ENCODE measurements at regions not wholly inside any gene's neighbourhood (a gene's known extent, or its start where the extent isn't known, plus 50 kb on each side); places are given as distances from the start of the nearest gene placed in this dataset.

DNA sequence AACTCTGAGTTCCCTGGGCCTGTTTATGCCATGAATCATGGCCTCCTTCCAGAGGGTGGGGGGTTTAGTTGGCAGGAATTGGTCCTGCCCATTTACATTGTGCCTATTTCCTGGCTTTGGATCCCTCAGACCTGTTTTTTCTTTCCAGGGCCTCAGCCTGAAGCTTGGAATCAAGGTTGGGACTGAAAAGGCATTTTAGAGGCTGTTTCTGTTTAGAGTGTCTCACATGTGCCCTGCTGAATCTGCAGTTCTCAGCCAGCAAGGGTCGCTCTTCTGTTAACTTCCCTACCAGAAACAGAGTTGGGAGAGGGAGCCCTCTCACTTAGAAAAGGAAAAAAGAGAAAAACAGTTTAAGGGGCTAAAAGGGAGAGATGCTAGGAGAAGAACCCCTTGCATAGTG, 191.1 kb downstream of the PTPRC start:
- intact Hi-C loops (cut with DNase I), result no loop called here

DNA sequence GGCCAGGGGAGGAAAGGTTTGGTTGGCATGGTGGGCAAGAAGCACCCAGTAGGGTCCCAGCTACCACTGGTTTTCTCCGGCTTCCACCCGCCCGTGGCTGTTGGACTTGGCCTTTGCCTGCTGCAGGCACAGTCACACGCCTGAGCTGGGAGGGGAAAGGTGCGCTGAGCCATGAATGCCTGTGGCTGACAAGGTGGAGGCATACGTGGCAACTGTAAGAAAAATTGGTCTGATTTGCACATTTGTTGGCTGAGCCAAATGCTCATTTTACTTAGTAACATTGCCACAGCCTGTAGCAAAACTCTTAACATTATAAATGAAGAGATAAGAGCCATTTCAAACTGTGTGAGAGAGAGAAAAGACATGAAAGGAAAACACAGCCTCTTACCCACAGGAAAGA, 191.6 kb downstream of the PTPRC start:
- H3K9me3 ChIP-seq, result no peaks in the 10 kb centered on the region
- WGBS, 2 donors, result 71 to 78% methylated on average over 6 of the region's 6 CpGs
- DNase-seq, result no peak
- H3K27ac ChIP-seq, result no peak overlapping the region
- no peaks in the 10 kb centered on the region for H3K27me3 ChIP-seq
- TF ChIP-seq CTCF (IDR thresholded peaks at IDR 0.05) (no peak), POLR2A (IDR thresholded peaks at IDR 0.05) (no peak)
- intact Hi-C loops (cut with DNase I), result no loop called here
- no peak overlapping the region for H3K4me3 ChIP-seq
- no peak for ATAC-seq
- H3K4me1 ChIP-seq, result no peaks in the 10 kb centered on the region
- no peaks in the 10 kb centered on the region for H3K36me3 ChIP-seq (replicated peaks in 1 of 2; ENCODE audit: insufficient read depth in 1 of 2, low read depth in 2 of 2)

More for the DNA sequence above, 191.1 kb downstream of the PTPRC start:
- no peaks in the 10 kb centered on the region for H3K4me1 ChIP-seq
- no peaks in the 10 kb centered on the region for H3K36me3 ChIP-seq (replicated peaks in 1 of 2; ENCODE audit: insufficient read depth in 1 of 2, low read depth in 2 of 2)
- no peak for DNase-seq
- no peaks in the 10 kb centered on the region for H3K9me3 ChIP-seq
- ATAC-seq, result no peak
- H3K4me3 ChIP-seq, result no peak overlapping the region
- H3K27ac ChIP-seq, result no peak overlapping the region
- no peaks in the 10 kb centered on the region for H3K27me3 ChIP-seq
- 60 to 85% methylated on average over 1 of the region's 1 CpG for WGBS, 2 donors
- no peak for TF ChIP-seq POLR2A (IDR thresholded peaks at IDR 0.05)
- TF ChIP-seq CTCF (IDR thresholded peaks at IDR 0.05), result no peak

GRCh38 chr1:198833706-198834503, 195.1 kb downstream of the PTPRC start:
- Histone ChIP-seq H3K27me3 (no peaks in the 10 kb centered on the region), H3K4me1 (no peaks in the 10 kb centered on the region), H3K4me3 (no peak overlapping the region), H3K9me3 (no peaks in the 10 kb centered on the region), H3K36me3 (replicated peaks in 1 of 2; ENCODE audit: insufficient read depth in 1 of 2, low read depth in 2 of 2) (no peaks in the 10 kb centered on the region), H3K27ac (no peak overlapping the region)
- ATAC-seq (no peak), DNase-seq (no peak)
- intact Hi-C loops (cut with DNase I), result no loop called here
- 79 to 81% methylated on average over 6 of the region's 6 CpGs for WGBS, 2 donors
- TF ChIP-seq POLR2A (IDR thresholded peaks at IDR 0.05), result no peak
- TF ChIP-seq CTCF (IDR thresholded peaks at IDR 0.05), result no peak

- no peaks in the 10 kb centered on the region for H3K36me3 ChIP-seq (replicated peaks in 1 of 2; ENCODE audit: insufficient read depth in 1 of 2, low read depth in 2 of 2)
- intact Hi-C loops (cut with DNase I), result no loop called here
- WGBS, 2 donors, result 69 to 76% methylated on average over 6 of the region's 6 CpGs
- TF ChIP-seq POLR2A (IDR thresholded peaks at IDR 0.05) (no peak), CTCF (IDR thresholded peaks at IDR 0.05) (no peak)
- no peaks in the 10 kb centered on the region for H3K9me3 ChIP-seq
- no peak overlapping the region for H3K27ac ChIP-seq
- no peaks in the 10 kb centered on the region for H3K27me3 ChIP-seq
- DNase-seq (no peak), ATAC-seq (no peak)
- no peak overlapping the region for H3K4me3 ChIP-seq
- no peaks in the 10 kb centered on the region for H3K4me1 ChIP-seq
Measured at GRCh38 chr1:198837278-198838021, 198.6 kb downstream of the PTPRC start.
